PC-3 (cell line): ENCODE measurements at regions not wholly inside any gene's neighbourhood (a gene's known extent, or its start where the extent isn't known, plus 50 kb on each side); places are given as distances from the start of the nearest gene placed in this dataset.

Source experiments
- ATAC-seq: fragments of 200-7000 bp; cut with Tn5 transposase; 2 replicates; pipeline ENCODE4 v1.9.1; 2020; ENCODE audit warnings: mild to moderate bottlenecking, moderate library complexity
- BruUV-seq: library from RNA; stranded (reverse); fragments of 400-500 nt; replicated peaks from 2 replicates; lab custom pipeline; 2021; lab: Mats Ljungman, UMichigan
- CTCF ChIA-PET: fragments of 300-600 bp; sonication (Branson Sonifier 250); formaldehyde crosslinking; loops from one replicate; lab custom pipeline; 2022; ENCODE audit warnings: antibody characterized with exemption; lab: Charles Lee
- POLR2A ChIA-PET: fragments of 300-600 bp; sonication (Branson Sonifier 250); formaldehyde crosslinking; loops from one replicate; lab custom pipeline; 2022; ENCODE audit warnings: antibody characterized with exemption; ENCODE audit not compliant: unreplicated experiment; lab: Charles Lee
- DNase-seq: peaks from one replicate; pipeline ENCODE4 v3.0.0-alpha.2; 2015
- H2AFZ ChIP-seq: fragments of 300-600 bp; sonication (generic); 2 replicates; pipeline ENCODE4 v1.6.0; 2016; ENCODE audit warnings: antibody characterized with exemption, low read length
- H3F3A ChIP-seq: fragments of 300-600 bp; sonication (generic); one replicate; pipeline ENCODE4 v1.6.0; 2017; ENCODE audit warnings: antibody characterized with exemption, low read length, control low read depth, mild to moderate bottlenecking; ENCODE audit not compliant: unreplicated experiment
- H3K27ac ChIP-seq: fragments of 300-600 bp; sonication (generic); 2 replicates; pipeline ENCODE4 v1.5.1; 2016; ENCODE audit warnings: mild to moderate bottlenecking, low read length
- H3K27me3 ChIP-seq: fragments of 300-600 bp; sonication (generic); 2 replicates; pipeline ENCODE4 v1.6.1; 2016; ENCODE audit warnings: low read length, mixed read lengths
- H3K36me3 ChIP-seq: fragments of 300-600 bp; sonication (generic); 2 replicates; pipeline ENCODE4 v1.6.1; 2016; ENCODE audit warnings: low read depth, mixed run types, low read length, mixed read lengths
- H3K4me1 ChIP-seq: fragments of 300-600 bp; sonication (generic); 2 replicates; pipeline ENCODE4 v1.5.1; 2016; ENCODE audit warnings: low read length; ENCODE audit not compliant: insufficient read depth
- H3K4me2 ChIP-seq: fragments of 300-600 bp; sonication (generic); 2 replicates; pipeline ENCODE4 v1.6.0; 2016; ENCODE audit warnings: low read length
- H3K4me3 ChIP-seq: fragments of 300-600 bp; sonication (generic); 2 replicates; pipeline ENCODE4 v1.5.1; 2016; ENCODE audit warnings: mild to moderate bottlenecking, low read length, mixed read lengths
- H3K79me2 ChIP-seq: fragments of 300-600 bp; sonication (generic); 2 replicates; pipeline ENCODE4 v1.6.1; 2017; ENCODE audit warnings: low read length, mixed read lengths
- H3K9ac ChIP-seq: fragments of 300-600 bp; sonication (generic); 2 replicates; pipeline ENCODE4 v1.6.0; 2016; ENCODE audit warnings: mild to moderate bottlenecking, low read length
- H3K9me2 ChIP-seq: fragments of 300-600 bp; sonication (generic); replicated peaks from 2 replicates; pipeline ENCODE4 v1.6.1; 2016; ENCODE audit warnings: mixed run types, low read length, mixed read lengths
- H3K9me3 ChIP-seq: fragments of 300-600 bp; sonication (generic); 2 replicates; pipeline ENCODE4 v1.6.1; 2016; ENCODE audit warnings: low read length, mixed read lengths
- H4K20me1 ChIP-seq: fragments of 300-600 bp; sonication (generic); 2 replicates; pipeline ENCODE4 v1.6.1; 2016; ENCODE audit warnings: low read length, mixed read lengths
- EZH2 ChIP-seq: fragments of 300-600 bp; sonication (generic); IDR thresholded peaks from one replicate; pipeline ENCODE4 v1.6.1; 2017; ENCODE audit warnings: antibody characterized with exemption, mild to moderate bottlenecking, low read length; ENCODE audit not compliant: unreplicated experiment
- EZH2phosphoT487 ChIP-seq: fragments of 300-600 bp; sonication (generic); IDR thresholded peaks from 2 replicates; pipeline ENCODE4 v1.6.1; 2018; ENCODE audit warnings: mild to moderate bottlenecking, antibody characterized with exemption, low read length, borderline replicate concordance
- intact Hi-C: fragments of 100-400 bp; cut with micrococcal nuclease; formaldehyde crosslinking; loops from 2 replicates; pipeline ENCODE4 v1.9.0; 2023
- TF ChIP-seq, protein P1 (sequence below): fragments of 300-600 bp; sonication (generic); conservative IDR thresholded peaks from 2 replicates; pipeline ENCODE4 v1.5.1; 2017; ENCODE audit warnings: antibody characterized with exemption, low read depth, mild to moderate bottlenecking, low read length

- H3K9me3 ChIP-seq = 0 out of 2 replicates have a peak, but pooled peaks cover 5% of the 10 kb centered on the region
- no peaks in the 10 kb centered on the region for H3F3A ChIP-seq
- H2AFZ ChIP-seq = no peak overlapping the region
- CTCF ChIA-PET = no interaction called here
- no peak overlapping the region for H3K4me2 ChIP-seq
- no peaks in the 10 kb centered on the region for H3K79me2 ChIP-seq
- no peak overlapping the region for H3K27ac ChIP-seq
- POLR2A ChIA-PET = no interaction called here
- peak; percentile 8 for DNase-seq
- BruUV-seq = no TSS peak
- no peak overlapping the region for H3K9ac ChIP-seq
- H3K4me1 ChIP-seq = no peaks in the 10 kb centered on the region
- H3K4me3 ChIP-seq = no peak overlapping the region
- intact Hi-C loops = no loop called here
- ATAC-seq = peak; percentile 49; the same call in 1 of the 2 replicates
- H3K36me3 ChIP-seq = no peaks in the 10 kb centered on the region
- no peak for TF ChIP-seq EZH2
- TF ChIP-seq EZH2phosphoT487 = no peak
- TF ChIP-seq, protein P1, sequence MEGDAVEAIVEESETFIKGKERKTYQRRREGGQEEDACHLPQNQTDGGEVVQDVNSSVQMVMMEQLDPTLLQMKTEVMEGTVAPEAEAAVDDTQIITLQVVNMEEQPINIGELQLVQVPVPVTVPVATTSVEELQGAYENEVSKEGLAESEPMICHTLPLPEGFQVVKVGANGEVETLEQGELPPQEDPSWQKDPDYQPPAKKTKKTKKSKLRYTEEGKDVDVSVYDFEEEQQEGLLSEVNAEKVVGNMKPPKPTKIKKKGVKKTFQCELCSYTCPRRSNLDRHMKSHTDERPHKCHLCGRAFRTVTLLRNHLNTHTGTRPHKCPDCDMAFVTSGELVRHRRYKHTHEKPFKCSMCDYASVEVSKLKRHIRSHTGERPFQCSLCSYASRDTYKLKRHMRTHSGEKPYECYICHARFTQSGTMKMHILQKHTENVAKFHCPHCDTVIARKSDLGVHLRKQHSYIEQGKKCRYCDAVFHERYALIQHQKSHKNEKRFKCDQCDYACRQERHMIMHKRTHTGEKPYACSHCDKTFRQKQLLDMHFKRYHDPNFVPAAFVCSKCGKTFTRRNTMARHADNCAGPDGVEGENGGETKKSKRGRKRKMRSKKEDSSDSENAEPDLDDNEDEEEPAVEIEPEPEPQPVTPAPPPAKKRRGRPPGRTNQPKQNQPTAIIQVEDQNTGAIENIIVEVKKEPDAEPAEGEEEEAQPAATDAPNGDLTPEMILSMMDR = no peak
- H3K9me2 ChIP-seq = no peaks in the 10 kb centered on the region
- no peaks in the 10 kb centered on the region for H4K20me1 ChIP-seq
- no peaks in the 10 kb centered on the region for H3K27me3 ChIP-seq
Observed at GRCh38 chr21:27269644-27270043, 302.8 kb upstream of the ADAMTS5 start.

DNA sequence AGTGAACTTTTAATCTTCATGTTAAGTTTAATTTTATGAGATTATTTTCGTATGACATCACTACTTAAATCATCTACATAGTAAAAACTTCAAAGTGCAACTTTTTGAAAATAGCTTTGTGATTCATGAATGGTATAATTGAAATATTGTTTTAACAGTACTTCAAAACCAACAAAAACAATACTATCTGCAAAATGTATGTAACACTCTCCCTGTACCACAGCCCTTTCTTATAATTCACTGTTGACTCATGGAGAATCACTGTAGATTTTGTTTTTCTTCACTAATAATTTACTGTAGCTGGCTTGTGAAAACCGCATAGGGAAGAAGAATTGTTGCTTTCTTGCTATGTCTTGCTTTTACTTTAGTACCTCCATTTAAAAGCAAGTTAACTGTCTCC, 301.4 kb upstream of the ADAMTS5 start:
- Histone ChIP-seq H3F3A (no peaks in the 10 kb centered on the region), H3K27ac (no peak overlapping the region), H3K4me3 (no peak overlapping the region), H2AFZ (no peak overlapping the region), H3K9ac (no peak overlapping the region), H3K9me3 (0 out of 2 replicates have a peak, but pooled peaks cover 5% of the 10 kb centered on the region), H4K20me1 (no peaks in the 10 kb centered on the region), H3K9me2 (no peaks in the 10 kb centered on the region), H3K27me3 (no peaks in the 10 kb centered on the region), H3K4me2 (no peak overlapping the region), H3K4me1 (no peaks in the 10 kb centered on the region), H3K79me2 (no peaks in the 10 kb centered on the region), H3K36me3 (no peaks in the 10 kb centered on the region)
- intact Hi-C loops = no loop called here
- ChIA-PET POLR2A (no interaction called here), CTCF (interaction anchor here (0.6 to 0.7 kb wide), 2 partner anchors 61 to 121 kb away, joined by 3 read pairs; no protein-coding TSS in a partner anchor)
- TF ChIP-seq EZH2phosphoT487 (no peak), EZH2 (no peak)
- TF ChIP-seq, protein P1 = no peak
- DNase-seq (no peak), ATAC-seq (no peak)
- no TSS peak for BruUV-seq

GRCh38 chr21:27265949-27266348, 299.1 kb upstream of the ADAMTS5 start:
- DNase-seq (no peak), ATAC-seq (peak; percentile 45)
- H3K36me3 ChIP-seq = no peaks in the 10 kb centered on the region
- CTCF ChIA-PET = no interaction called here
- no peak for TF ChIP-seq EZH2
- TF ChIP-seq, protein P1 = no peak
- no peak for TF ChIP-seq EZH2phosphoT487
- H3K27me3 ChIP-seq = no peaks in the 10 kb centered on the region
- intact Hi-C loops = no loop called here
- H3K9ac ChIP-seq = no peak overlapping the region
- no peak overlapping the region for H3K4me3 ChIP-seq
- H3K9me3 ChIP-seq = peaks cover 14% of the 10 kb centered on the region; the same call in 1 of the 2 replicates
- H4K20me1 ChIP-seq = no peaks in the 10 kb centered on the region
- H2AFZ ChIP-seq = no peak overlapping the region
- POLR2A ChIA-PET = no interaction called here
- no peak overlapping the region for H3K27ac ChIP-seq
- no peaks in the 10 kb centered on the region for H3F3A ChIP-seq
- H3K9me2 ChIP-seq = no peaks in the 10 kb centered on the region
- BruUV-seq = no TSS peak
- H3K4me2 ChIP-seq = no peak overlapping the region
- H3K4me1 ChIP-seq = no peaks in the 10 kb centered on the region
- no peaks in the 10 kb centered on the region for H3K79me2 ChIP-seq
